ENCODE measurements at regions not wholly inside any gene's neighbourhood (a gene's known extent, or its start where the extent isn't known, plus 50 kb on each side); places are given as distances from the start of the nearest gene placed in this dataset.
"Not testable (repeated sequence)": the region's sequence is repeated elsewhere in the genome, so short reads cannot be mapped to it uniquely, and the experiment has no call there.

GRCh38 chr4:100014616-100015015, 64.5 kb upstream of the H2AZ1 start:
- Histone ChIP-seq H3K9ac (ENCODE audit: low read length in 5 of 5) (no peak overlapping the region), H3K27me3 (ENCODE audit: control insufficient read depth in 5 of 5, insufficient read depth in 4 of 5, low read length in 5 of 5) (no peaks in the 10 kb centered on the region), H3K36me3 (ENCODE audit: control insufficient read depth in 5 of 5, insufficient read depth in 5 of 5, low read length in 5 of 5) (no peaks in the 10 kb centered on the region), H3K4me1 (ENCODE audit: control insufficient read depth in 5 of 5, insufficient read depth in 5 of 5, low read length in 5 of 5) (no peaks in the 10 kb centered on the region), H3K9me3 (ENCODE audit: control insufficient read depth in 5 of 5, low read length in 5 of 5) (peaks cover 0 to 1% (median 0%) of the 10 kb centered on the region in 5 donors), H3K27ac (ENCODE audit: low read depth, low read length) (no peak overlapping the region), H3K4me3 (ENCODE audit: low read depth in 1 of 5, low read length in 5 of 5) (no peak overlapping the region)

DNA sequence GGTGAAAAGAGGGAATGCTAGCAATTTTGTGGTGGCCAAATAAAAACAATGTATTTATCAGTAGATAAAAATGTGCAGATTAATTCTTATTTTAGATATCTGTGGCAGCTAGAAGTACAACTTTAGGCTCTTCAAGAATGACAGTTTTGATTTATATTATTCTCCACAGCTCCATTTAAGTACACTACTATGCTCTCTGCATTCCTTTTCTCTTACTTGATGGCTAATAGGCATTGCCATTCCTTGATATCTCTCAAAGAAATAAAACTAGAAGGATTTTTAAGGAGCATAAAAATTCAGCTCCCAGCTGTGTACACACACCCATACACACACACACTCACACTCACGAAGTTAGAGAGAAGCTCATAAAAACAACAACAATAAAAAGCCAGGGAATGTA, 59.4 kb upstream of the H2AZ1 start:
- H3K9ac ChIP-seq (ENCODE audit: low read length in 5 of 5): no peak overlapping the region
- H3K9me3 ChIP-seq (ENCODE audit: control insufficient read depth in 5 of 5, low read length in 5 of 5): no peaks in the 10 kb centered on the region
- no peaks in the 10 kb centered on the region for H3K4me1 ChIP-seq (ENCODE audit: control insufficient read depth in 5 of 5, insufficient read depth in 5 of 5, low read length in 5 of 5)
- no peak overlapping the region for H3K4me3 ChIP-seq (ENCODE audit: low read depth in 1 of 5, low read length in 5 of 5)
- H3K36me3 ChIP-seq (ENCODE audit: control insufficient read depth in 5 of 5, insufficient read depth in 5 of 5, low read length in 5 of 5): no peaks in the 10 kb centered on the region
- H3K27ac ChIP-seq (ENCODE audit: low read depth, low read length): no peak overlapping the region
- no peaks in the 10 kb centered on the region for H3K27me3 ChIP-seq (ENCODE audit: control insufficient read depth in 5 of 5, insufficient read depth in 4 of 5, low read length in 5 of 5)

GRCh38 chr4:100008048-100008447, 58.0 kb upstream of the H2AZ1 start:
- H3K9me3 ChIP-seq (ENCODE audit: control insufficient read depth in 5 of 5, low read length in 5 of 5): no peaks in the 10 kb centered on the region
- no peaks in the 10 kb centered on the region for H3K36me3 ChIP-seq (ENCODE audit: control insufficient read depth in 5 of 5, insufficient read depth in 5 of 5, low read length in 5 of 5)
- H3K4me3 ChIP-seq (ENCODE audit: low read depth in 1 of 5, low read length in 5 of 5): no peak overlapping the region
- H3K9ac ChIP-seq (ENCODE audit: low read length in 5 of 5): no peak overlapping the region
- H3K4me1 ChIP-seq (ENCODE audit: control insufficient read depth in 5 of 5, insufficient read depth in 5 of 5, low read length in 5 of 5): no peaks in the 10 kb centered on the region
- no peaks in the 10 kb centered on the region for H3K27me3 ChIP-seq (ENCODE audit: control insufficient read depth in 5 of 5, insufficient read depth in 4 of 5, low read length in 5 of 5)
- no peak overlapping the region for H3K27ac ChIP-seq (ENCODE audit: low read depth, low read length)

DNA sequence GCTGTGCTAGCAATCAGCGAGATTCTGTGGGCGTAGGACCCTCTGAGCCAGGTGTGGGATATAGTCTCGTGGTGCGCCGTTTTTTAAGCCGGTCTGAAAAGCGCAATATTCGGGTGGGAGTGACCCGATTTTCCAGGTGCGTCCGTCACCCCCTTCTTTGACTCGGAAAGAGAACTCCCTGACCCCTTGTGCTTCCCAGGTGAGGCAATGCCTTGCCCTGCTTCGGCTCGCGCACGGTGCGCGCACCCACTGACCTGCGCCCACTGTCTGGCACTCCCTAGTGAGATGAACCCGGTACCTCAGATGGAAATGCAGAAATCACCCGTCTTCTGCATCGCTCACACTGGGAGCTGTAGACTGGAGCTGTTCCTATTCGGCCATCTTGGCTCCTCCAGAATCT, 56.1 kb upstream of the H2AZ1 start:
- H3K36me3 ChIP-seq (ENCODE audit: control insufficient read depth in 5 of 5, insufficient read depth in 5 of 5, low read length in 5 of 5); H3K4me1 ChIP-seq (ENCODE audit: control insufficient read depth in 5 of 5, insufficient read depth in 5 of 5, low read length in 5 of 5): not testable (repeated sequence)

More for the DNA sequence above, 56.1 kb upstream of the H2AZ1 start:
- not testable (repeated sequence) for H3K9me3 ChIP-seq (ENCODE audit: control insufficient read depth in 5 of 5, low read length in 5 of 5); H3K27me3 ChIP-seq (ENCODE audit: control insufficient read depth in 5 of 5, insufficient read depth in 4 of 5, low read length in 5 of 5); H3K4me3 ChIP-seq (ENCODE audit: low read depth in 1 of 5, low read length in 5 of 5); H3K9ac ChIP-seq (ENCODE audit: low read length in 5 of 5); H3K27ac ChIP-seq (ENCODE audit: low read depth, low read length)
